MM.1S (cell line): ENCODE measurements at regions not wholly inside any gene's neighbourhood (a gene's known extent, or its start where the extent isn't known, plus 50 kb on each side); places are given as distances from the start of the nearest gene placed in this dataset.

Experiments used
- DNase-seq: peaks from one replicate; pipeline ENCODE4 v3.0.0-alpha.2; 2015
- H2AFZ ChIP-seq: fragments of 300-600 bp; sonication (generic); 2 replicates; pipeline ENCODE4 v1.6.0; 2016; ENCODE audit warnings: antibody characterized with exemption, low read length
- H3F3A ChIP-seq: fragments of 300-600 bp; sonication (generic); 2 replicates; pipeline ENCODE4 v1.6.1; 2016; ENCODE audit warnings: mild to moderate bottlenecking, antibody characterized with exemption, low read length, moderate library complexity, mixed read lengths; ENCODE audit not compliant: insufficient read depth
- H3K27ac ChIP-seq: fragments of 300-600 bp; sonication (generic); 2 replicates; pipeline ENCODE4 v1.5.1; 2016; ENCODE audit warnings: mild to moderate bottlenecking, low read length
- H3K27me3 ChIP-seq: fragments of 300-600 bp; sonication (generic); replicated peaks from 2 replicates; pipeline ENCODE4 v1.6.0; 2016; ENCODE audit warnings: low read length; ENCODE audit not compliant: insufficient read depth
- H3K36me3 ChIP-seq: fragments of 300-600 bp; sonication (generic); replicated peaks from 2 replicates; pipeline ENCODE4 v1.6.1; 2016; ENCODE audit warnings: mild to moderate bottlenecking, low read length, mixed read lengths; ENCODE audit not compliant: insufficient read depth
- H3K4me1 ChIP-seq: fragments of 300-600 bp; sonication (generic); 2 replicates; pipeline ENCODE4 v1.6.1; 2016; ENCODE audit warnings: low read length, mixed read lengths
- H3K4me2 ChIP-seq: fragments of 300-600 bp; sonication (generic); 2 replicates; pipeline ENCODE4 v1.6.0; 2016; ENCODE audit warnings: low read depth, low read length
- H3K4me3 ChIP-seq: fragments of 300-600 bp; sonication (generic); 2 replicates; pipeline ENCODE4 v1.5.1; 2016; ENCODE audit warnings: low read length, mixed read lengths
- H3K79me2 ChIP-seq: fragments of 300-600 bp; sonication (generic); 2 replicates; pipeline ENCODE4 v1.6.1; 2016; ENCODE audit warnings: mixed run types, low read length, mixed read lengths
- H3K9ac ChIP-seq: fragments of 300-600 bp; sonication (generic); 2 replicates; pipeline ENCODE4 v1.6.1; 2016; ENCODE audit warnings: low read length, mixed read lengths
- H3K9me2 ChIP-seq: fragments of 300-600 bp; sonication (generic); replicated peaks from 2 replicates; pipeline ENCODE4 v1.6.1; 2016; ENCODE audit warnings: mild to moderate bottlenecking, low read length, mixed read lengths; ENCODE audit not compliant: insufficient read depth
- H3K9me3 ChIP-seq: fragments of 300-600 bp; sonication (generic); replicated peaks from 2 replicates; pipeline ENCODE4 v1.6.1; 2016; ENCODE audit warnings: mild to moderate bottlenecking, low read length, mixed read lengths; ENCODE audit not compliant: insufficient read depth
- H4K20me1 ChIP-seq: fragments of 300-600 bp; sonication (generic); 2 replicates; pipeline ENCODE4 v1.6.1; 2016; ENCODE audit warnings: mild to moderate bottlenecking, low read length, moderate library complexity, mixed read lengths; ENCODE audit not compliant: insufficient read depth
- CTCF ChIP-seq: fragments of 300-600 bp; sonication (generic); IDR thresholded peaks from 2 replicates; pipeline ENCODE4 v1.5.1; 2016; ENCODE audit warnings: antibody characterized with exemption, low read length, mixed read lengths
- EZH2 ChIP-seq: fragments of 300-600 bp; sonication (generic); optimal IDR thresholded peaks from 2 replicates; pipeline ENCODE3; 2017; ENCODE audit warnings: low read depth, mild to moderate bottlenecking, antibody characterized with exemption, low read length, mixed read lengths
- EZH2phosphoT487 ChIP-seq: fragments of 300-600 bp; sonication (generic); IDR thresholded peaks from 2 replicates; pipeline ENCODE4 v1.6.1; 2018; ENCODE audit warnings: antibody characterized with exemption, low read length

GRCh38 chr2:226640501-226640900 lies 159.1 kb downstream of the IRS1 start:
- H4K20me1 ChIP-seq, result no peaks in the 10 kb centered on the region
- H3K27ac ChIP-seq, result no peak overlapping the region
- no peak overlapping the region for H3K4me2 ChIP-seq
- H3K9ac ChIP-seq, result no peak overlapping the region
- no peak for DNase-seq
- no peaks in the 10 kb centered on the region for H3K27me3 ChIP-seq
- no peak overlapping the region for H3K4me3 ChIP-seq
- H3K36me3 ChIP-seq, result no peaks in the 10 kb centered on the region
- TF ChIP-seq EZH2phosphoT487 (no peak), CTCF (no peak), EZH2 (no peak)
- no peaks in the 10 kb centered on the region for H3K9me2 ChIP-seq
- H3K9me3 ChIP-seq, result no peaks in the 10 kb centered on the region
- no peaks in the 10 kb centered on the region for H3K79me2 ChIP-seq
- H2AFZ ChIP-seq, result no peak overlapping the region
- no peaks in the 10 kb centered on the region for H3K4me1 ChIP-seq
- H3F3A ChIP-seq, result no peaks in the 10 kb centered on the region

- no peaks in the 10 kb centered on the region for H3K36me3 ChIP-seq
- no peak overlapping the region for H3K4me2 ChIP-seq
- no peak overlapping the region for H3K27ac ChIP-seq
- H4K20me1 ChIP-seq, result no peaks in the 10 kb centered on the region
- no peaks in the 10 kb centered on the region for H3K4me1 ChIP-seq
- H3F3A ChIP-seq, result no peaks in the 10 kb centered on the region
- TF ChIP-seq CTCF (no peak), EZH2phosphoT487 (no peak), EZH2 (no peak)
- H3K9me2 ChIP-seq, result no peaks in the 10 kb centered on the region
- no peaks in the 10 kb centered on the region for H3K27me3 ChIP-seq
- H3K4me3 ChIP-seq, result no peak overlapping the region
- H3K79me2 ChIP-seq, result no peaks in the 10 kb centered on the region
- H3K9me3 ChIP-seq, result no peaks in the 10 kb centered on the region
- DNase-seq, result no peak
- no peak overlapping the region for H3K9ac ChIP-seq
- H2AFZ ChIP-seq, result no peak overlapping the region
Observed at GRCh38 chr2:226639550-226639949, 160.1 kb downstream of the IRS1 start.

GRCh38 chr2:226638576-226638975 lies 161.0 kb downstream of the IRS1 start:
- TF ChIP-seq EZH2phosphoT487 (no peak), CTCF (no peak), EZH2 (no peak)
- H2AFZ ChIP-seq, result no peak overlapping the region
- H3K79me2 ChIP-seq, result no peaks in the 10 kb centered on the region
- no peaks in the 10 kb centered on the region for H3K9me3 ChIP-seq
- no peak for DNase-seq
- no peak overlapping the region for H3K4me3 ChIP-seq
- H3K36me3 ChIP-seq, result no peaks in the 10 kb centered on the region
- H3K9ac ChIP-seq, result no peak overlapping the region
- H3K27ac ChIP-seq, result no peak overlapping the region
- H3F3A ChIP-seq, result no peaks in the 10 kb centered on the region
- no peaks in the 10 kb centered on the region for H3K27me3 ChIP-seq
- H3K4me2 ChIP-seq, result no peak overlapping the region
- H3K4me1 ChIP-seq, result no peaks in the 10 kb centered on the region
- H4K20me1 ChIP-seq, result no peaks in the 10 kb centered on the region
- no peaks in the 10 kb centered on the region for H3K9me2 ChIP-seq
